GM19455 (cell line): ENCODE measurements at regions not wholly inside any gene's neighbourhood (a gene's known extent, or its start where the extent isn't known, plus 50 kb on each side); places are given as distances from the start of the nearest gene placed in this dataset.

Experiments used
- ATAC-seq: cut with Tn5 transposase; IDR thresholded peaks from one replicate; pipeline ENCODE4 v1.9.1; 2021; ENCODE audit not compliant: unreplicated experiment

- no peak for ATAC-seq
These were observed 711.1 kb downstream of the HDGFL1 start for GRCh38 chr6:23280437-23280836.

- ATAC-seq, result no peak
These were observed 713.1 kb downstream of the HDGFL1 start for GRCh38 chr6:23282252-23283021.

GRCh38 chr6:23293653-23294052 lies 724.3 kb downstream of the HDGFL1 start:
- no peak for ATAC-seq

GRCh38 chr6:23301556-23301955 lies 732.2 kb downstream of the HDGFL1 start:
- no peak for ATAC-seq

- no peak for ATAC-seq
These were observed 733.1 kb downstream of the HDGFL1 start for GRCh38 chr6:23302514-23302913.

GRCh38 chr6:23305325-23305943 lies 736.1 kb downstream of the HDGFL1 start:
- no peak for ATAC-seq

GRCh38 chr6:23306251-23306950 lies 737.0 kb downstream of the HDGFL1 start:
- ATAC-seq, result no peak

GRCh38 chr6:23307516-23307915 lies 738.1 kb downstream of the HDGFL1 start:
- ATAC-seq, result no peak

- ATAC-seq, result no peak
These were observed 738.8 kb downstream of the HDGFL1 start for GRCh38 chr6:23308166-23308565.

GRCh38 chr6:23311211-23311610 lies 741.8 kb downstream of the HDGFL1 start:
- ATAC-seq, result no peak

- ATAC-seq, result no peak
These were observed 746.8 kb downstream of the HDGFL1 start for GRCh38 chr6:23316131-23316530.

- ATAC-seq, result no peak
These were observed 747.6 kb downstream of the HDGFL1 start for GRCh38 chr6:23316931-23317330.

- ATAC-seq, result no peak
These were observed 750.2 kb downstream of the HDGFL1 start for GRCh38 chr6:23319582-23319981.

- ATAC-seq, result no peak
These were observed 751.2 kb downstream of the HDGFL1 start for GRCh38 chr6:23320471-23321015.

GRCh38 chr6:23323897-23324296 lies 754.5 kb downstream of the HDGFL1 start:
- ATAC-seq, result no peak

GRCh38 chr6:23325065-23325464 lies 755.7 kb downstream of the HDGFL1 start:
- ATAC-seq, result no peak

GRCh38 chr6:23327621-23328020 lies 758.3 kb downstream of the HDGFL1 start:
- no peak for ATAC-seq

GRCh38 chr6:23329086-23329485 lies 759.7 kb downstream of the HDGFL1 start:
- ATAC-seq, result no peak

GRCh38 chr6:23330632-23331031 lies 761.3 kb downstream of the HDGFL1 start:
- ATAC-seq, result no peak

GRCh38 chr6:23334360-23334759 lies 765.0 kb downstream of the HDGFL1 start:
- ATAC-seq, result no peak

- no peak for ATAC-seq
These were observed 766.5 kb downstream of the HDGFL1 start for GRCh38 chr6:23335894-23336293.

- no peak for ATAC-seq
These were observed 769.9 kb downstream of the HDGFL1 start for GRCh38 chr6:23339268-23339667.
